Neutrophil (primary cell): ENCODE measurements at regions not wholly inside any gene's neighbourhood (a gene's known extent, or its start where the extent isn't known, plus 50 kb on each side); places are given as distances from the start of the nearest gene placed in this dataset.

Experiments
- H3K27ac ChIP-seq: fragments of 200-600 bp; sonication (generic); 2 replicates; pipeline ENCODE4 v1.5.1; 2016; ENCODE audit warnings: mild to moderate bottlenecking, moderate library complexity
- H3K27me3 ChIP-seq: fragments of 200-600 bp; sonication (generic); 2 replicates; pipeline ENCODE4 v1.6.0; 2016; ENCODE audit warnings: mild to moderate bottlenecking
- H3K36me3 ChIP-seq: fragments of 200-600 bp; sonication (generic); 2 replicates; pipeline ENCODE4 v1.5.1; 2017
- H3K4me1 ChIP-seq, 2 experiments: fragments of 200-600 bp in 1 of 2; sonication (generic) in 1 of 2; 1 replicate in 1 of 2; 2 replicates in 1 of 2; pipeline versions ENCODE4 v1.5.1 to v1.6.1; 2013 to 2016; ENCODE audit warnings: low read depth in 1 of 2, low read length in 1 of 2, mild to moderate bottlenecking in 1 of 2, moderate library complexity in 1 of 2; ENCODE audit not compliant: control insufficient read depth in 1 of 2, insufficient read depth in 1 of 2
- H3K4me3 ChIP-seq, 2 experiments: fragments of 200-600 bp in 1 of 2; sonication (generic) in 1 of 2; 1 replicate in 1 of 2; 2 replicates in 1 of 2; pipeline ENCODE4 v1.5.1; 2013 to 2016; ENCODE audit warnings: low read depth in 1 of 2, low read length in 1 of 2, mild to moderate bottlenecking in 1 of 2, moderate library complexity in 1 of 2
- H3K9me3 ChIP-seq: fragments of 200-600 bp; sonication (generic); 2 replicates; pipeline ENCODE4 v1.5.1; 2016
- TF ChIP-seq, protein P1 (sequence below): fragments of 200-600 bp; sonication (generic); IDR thresholded peaks from 2 replicates; pipeline ENCODE4 v1.5.1; 2016; ENCODE audit warnings: antibody characterized with exemption

DNA sequence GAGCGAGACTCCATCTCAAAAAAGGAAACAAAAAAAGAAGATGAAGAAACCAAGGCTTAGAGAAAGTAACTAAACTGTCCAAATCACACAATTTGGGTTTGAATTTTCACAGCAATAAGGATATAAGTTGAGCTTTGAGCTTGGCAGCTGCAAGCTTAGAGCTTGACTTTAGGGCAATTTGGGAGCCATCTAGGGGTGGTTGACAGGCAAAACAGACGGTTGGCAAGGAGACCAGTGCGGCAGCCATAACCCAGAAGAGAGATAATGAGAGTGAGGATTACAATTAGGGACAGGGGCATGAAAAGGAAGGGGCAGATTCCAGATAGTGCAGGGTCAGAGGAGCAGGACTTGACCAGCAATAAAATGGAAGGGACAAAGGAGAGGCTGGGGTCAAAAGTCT lies 382.2 kb upstream of the HNRNPA3 start:
- TF ChIP-seq, protein P1, sequence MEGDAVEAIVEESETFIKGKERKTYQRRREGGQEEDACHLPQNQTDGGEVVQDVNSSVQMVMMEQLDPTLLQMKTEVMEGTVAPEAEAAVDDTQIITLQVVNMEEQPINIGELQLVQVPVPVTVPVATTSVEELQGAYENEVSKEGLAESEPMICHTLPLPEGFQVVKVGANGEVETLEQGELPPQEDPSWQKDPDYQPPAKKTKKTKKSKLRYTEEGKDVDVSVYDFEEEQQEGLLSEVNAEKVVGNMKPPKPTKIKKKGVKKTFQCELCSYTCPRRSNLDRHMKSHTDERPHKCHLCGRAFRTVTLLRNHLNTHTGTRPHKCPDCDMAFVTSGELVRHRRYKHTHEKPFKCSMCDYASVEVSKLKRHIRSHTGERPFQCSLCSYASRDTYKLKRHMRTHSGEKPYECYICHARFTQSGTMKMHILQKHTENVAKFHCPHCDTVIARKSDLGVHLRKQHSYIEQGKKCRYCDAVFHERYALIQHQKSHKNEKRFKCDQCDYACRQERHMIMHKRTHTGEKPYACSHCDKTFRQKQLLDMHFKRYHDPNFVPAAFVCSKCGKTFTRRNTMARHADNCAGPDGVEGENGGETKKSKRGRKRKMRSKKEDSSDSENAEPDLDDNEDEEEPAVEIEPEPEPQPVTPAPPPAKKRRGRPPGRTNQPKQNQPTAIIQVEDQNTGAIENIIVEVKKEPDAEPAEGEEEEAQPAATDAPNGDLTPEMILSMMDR: no peak
- H3K27ac ChIP-seq: no peak overlapping the region
- H3K36me3 ChIP-seq: no peaks in the 10 kb centered on the region
- H3K27me3 ChIP-seq: peaks cover 1% of the 10 kb centered on the region
- H3K9me3 ChIP-seq: no peaks in the 10 kb centered on the region
- H3K4me1 ChIP-seq: no peaks in the 10 kb centered on the region
- H3K4me3 ChIP-seq: no peak overlapping the region

DNA sequence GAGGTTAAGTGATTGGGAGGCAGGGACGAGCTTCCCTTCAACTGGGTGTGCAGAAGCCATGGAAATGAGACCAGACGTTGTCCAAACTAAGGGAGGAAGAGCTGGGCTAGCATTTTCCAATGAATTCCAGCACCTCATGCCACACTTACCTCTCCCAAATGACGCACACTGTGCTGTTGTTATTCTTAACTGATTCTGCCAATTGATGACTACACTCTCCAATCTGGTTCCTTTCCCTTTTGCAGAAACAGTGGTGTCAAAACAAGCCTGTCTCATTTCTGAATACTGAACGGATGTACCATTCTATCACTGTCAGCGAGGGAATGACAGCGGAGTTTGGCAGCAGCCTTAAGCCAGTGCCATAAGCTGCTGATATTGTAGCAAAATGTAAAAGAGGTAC lies 380.5 kb upstream of the HNRNPA3 start:
- Histone ChIP-seq H3K36me3 (no peaks in the 10 kb centered on the region), H3K4me3 (no peak overlapping the region), H3K9me3 (no peaks in the 10 kb centered on the region), H3K27ac (no peak overlapping the region), H3K4me1 (no peaks in the 10 kb centered on the region), H3K27me3 (peaks cover 9% of the 10 kb centered on the region)
- TF ChIP-seq, protein P1: no peak

DNA sequence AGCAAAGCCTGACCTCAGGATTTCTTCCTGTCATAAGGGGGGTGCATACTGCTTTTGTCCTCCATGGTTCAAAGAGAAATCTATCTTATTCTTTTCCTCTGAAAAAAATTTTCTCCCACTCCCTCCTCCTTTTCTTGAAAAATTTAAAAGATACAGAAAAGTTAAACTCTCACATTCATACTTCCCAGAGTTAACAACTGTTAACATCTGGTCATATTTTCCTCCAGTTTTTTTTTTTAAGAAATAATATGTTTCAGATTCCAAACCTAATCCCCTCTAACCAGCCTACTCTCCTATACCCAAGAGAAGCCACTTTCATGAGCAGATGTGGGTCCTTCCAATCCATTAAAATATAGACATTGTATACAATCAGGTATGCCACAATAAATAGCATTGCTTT lies 378.9 kb upstream of the HNRNPA3 start:
- no peak overlapping the region for H3K4me3 ChIP-seq
- H3K27ac ChIP-seq: no peak overlapping the region
- H3K27me3 ChIP-seq: peaks cover 10% of the 10 kb centered on the region
- TF ChIP-seq, protein P1: no peak
- no peaks in the 10 kb centered on the region for H3K36me3 ChIP-seq
- no peaks in the 10 kb centered on the region for H3K9me3 ChIP-seq
- no peaks in the 10 kb centered on the region for H3K4me1 ChIP-seq

DNA sequence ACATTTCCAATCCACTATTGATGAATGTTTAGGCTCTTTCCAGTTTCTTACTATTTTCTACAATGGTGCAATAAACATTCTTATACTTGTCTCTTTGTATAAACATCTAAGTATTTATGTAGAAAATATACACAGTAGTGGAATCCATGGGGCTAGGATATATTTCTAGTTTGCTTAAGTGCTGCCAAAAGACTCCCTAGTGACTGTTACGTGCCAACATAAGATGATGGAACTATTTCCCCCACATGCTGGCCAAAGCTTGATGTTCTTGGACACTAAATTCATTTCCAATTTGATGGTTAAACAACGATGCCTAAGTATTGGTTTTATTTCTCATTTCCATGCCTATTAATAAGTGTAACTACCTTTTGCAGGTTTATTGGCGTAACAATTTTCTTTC lies 378.4 kb upstream of the HNRNPA3 start:
- no peaks in the 10 kb centered on the region for H3K36me3 ChIP-seq
- peaks cover 10% of the 10 kb centered on the region for H3K27me3 ChIP-seq
- no peaks in the 10 kb centered on the region for H3K9me3 ChIP-seq
- no peaks in the 10 kb centered on the region for H3K4me1 ChIP-seq
- no peak overlapping the region for H3K27ac ChIP-seq
- H3K4me3 ChIP-seq: no peak overlapping the region
- TF ChIP-seq, protein P1: no peak

DNA sequence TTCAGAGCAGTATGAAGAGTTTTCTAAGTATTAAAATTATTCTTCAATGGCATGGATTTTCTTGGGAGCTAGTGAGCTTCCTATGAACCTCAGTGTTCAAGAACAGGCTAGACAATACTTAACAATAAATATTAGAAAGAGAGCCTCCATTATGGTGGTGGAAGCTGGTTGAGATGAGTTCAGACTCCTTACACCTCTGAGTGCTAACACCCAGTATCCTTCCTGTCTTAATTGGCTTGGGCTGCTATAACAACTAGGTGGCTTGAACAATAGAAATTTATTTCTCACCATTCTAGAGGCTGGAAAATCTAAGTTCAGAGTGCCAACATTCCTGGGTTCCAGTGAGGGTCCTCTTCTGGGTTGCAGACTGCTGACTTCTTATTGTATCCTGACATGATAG lies 369.4 kb upstream of the HNRNPA3 start:
- Histone ChIP-seq H3K27ac (no peak overlapping the region), H3K4me1 (no peaks in the 10 kb centered on the region), H3K9me3 (no peaks in the 10 kb centered on the region), H3K27me3 (no peaks in the 10 kb centered on the region), H3K36me3 (no peaks in the 10 kb centered on the region), H3K4me3 (no peak overlapping the region)
- TF ChIP-seq, protein P1: no peak

DNA sequence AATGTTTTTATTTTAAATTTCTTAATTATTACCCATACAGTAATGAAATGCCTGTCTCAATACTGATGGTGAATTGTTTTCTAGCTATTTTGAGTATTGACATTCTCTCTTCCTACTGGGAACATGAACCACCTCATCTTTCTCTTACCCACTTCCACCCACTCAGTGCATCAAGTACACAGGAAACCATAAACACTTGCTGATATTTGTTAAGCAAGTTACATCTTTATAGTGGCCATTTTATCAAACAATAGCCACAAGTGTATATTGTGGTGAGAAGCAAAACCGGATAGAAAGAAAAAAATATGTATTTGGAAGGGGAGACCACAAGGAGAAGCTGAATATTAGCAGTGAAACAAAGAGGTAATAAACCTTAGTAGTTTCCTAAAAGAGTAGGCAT lies 368.1 kb upstream of the HNRNPA3 start:
- Histone ChIP-seq H3K36me3 (no peaks in the 10 kb centered on the region), H3K27ac (no peak overlapping the region), H3K4me3 (no peak overlapping the region), H3K9me3 (no peaks in the 10 kb centered on the region), H3K4me1 (no peaks in the 10 kb centered on the region), H3K27me3 (no peaks in the 10 kb centered on the region)
- TF ChIP-seq, protein P1: no peak
